ENCODE measurements at regions not wholly inside any gene's neighbourhood (a gene's known extent, or its start where the extent isn't known, plus 50 kb on each side); places are given as distances from the start of the nearest gene placed in this dataset.
A peak's percentile ranks its signal among the peaks of the same experiment; 100 is the strongest.

DNA sequence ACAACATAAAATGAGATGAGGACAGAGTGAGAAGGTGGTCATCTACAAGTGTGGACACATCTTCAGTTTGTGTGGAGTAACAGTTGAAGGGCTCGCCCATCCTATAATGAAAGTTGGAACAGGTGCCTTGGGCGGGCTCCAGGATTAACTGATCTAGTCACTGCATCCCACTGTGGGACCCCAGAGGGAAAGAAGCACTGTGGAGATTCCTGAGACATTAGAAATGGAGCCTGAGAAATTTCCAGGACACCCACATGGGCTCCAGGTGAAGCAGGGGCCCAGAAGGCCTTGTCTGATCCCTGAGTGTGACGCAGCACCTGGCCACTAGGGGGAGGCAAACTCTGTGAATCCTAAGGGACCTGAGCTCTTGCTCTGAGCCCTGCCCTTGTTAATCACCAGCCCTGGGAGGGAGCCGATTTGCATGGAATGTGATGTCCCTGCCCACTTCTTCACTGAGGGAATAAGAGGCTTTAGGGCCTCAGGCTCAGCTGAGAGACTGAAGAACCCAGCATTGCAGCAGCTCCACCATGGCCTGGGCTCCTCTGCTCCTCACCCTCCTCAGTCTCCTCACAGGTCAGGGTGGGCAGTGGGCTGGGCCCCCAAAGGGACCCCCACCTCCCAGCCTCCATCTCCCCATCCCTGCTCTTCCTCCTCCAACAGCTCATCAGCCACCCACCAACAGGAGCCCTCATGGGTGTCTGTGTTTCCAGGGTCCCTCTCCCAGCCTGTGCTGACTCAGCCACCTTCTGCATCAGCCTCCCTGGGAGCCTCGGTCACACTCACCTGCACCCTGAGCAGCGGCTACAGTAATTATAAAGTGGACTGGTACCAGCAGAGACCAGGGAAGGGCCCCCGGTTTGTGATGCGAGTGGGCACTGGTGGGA lies 98.4 kb downstream of the VPREB1 start:
- in situ Hi-C loops (cut with MboI), result loop anchor here (5.0 kb wide), 1 partner anchor 126 kb away; no protein-coding TSS in a partner anchor
- H3K27ac ChIP-seq (ENCODE audit: extremely low read depth, low read depth, low read length), result no peak overlapping the region
- no peaks in the 10 kb centered on the region for H3K9me3 ChIP-seq (replicated peaks; ENCODE audit: control insufficient read depth, insufficient read depth, low read depth, low read length)
- FAIRE-seq (peak; percentile 92), DNase-seq (ENCODE audit: extremely low read depth in 1 of 4, low spot score in 3 of 4) (peak; percentile 95 to 99 (median 98)), ATAC-seq (peak; percentile 98)
- CTCF ChIA-PET (ENCODE audit: low intra/inter-chr PET ratio), result interaction anchor here (0.5 to 4.1 kb wide), 13 partner anchors 14 to 380 kb away, joined by 3 to 23 read pairs (median 3); no protein-coding TSS in a partner anchor
- no peaks in the 10 kb centered on the region for H3K36me3 ChIP-seq (ENCODE audit: control insufficient read depth, insufficient read depth, low read length)
- intact Hi-C loops (cut with micrococcal nuclease), result loop anchor here (5.0 kb wide), 2 partner anchors 136 to 281 kb away; no protein-coding TSS in a partner anchor
- H3K27me3 ChIP-seq (ENCODE audit: control insufficient read depth in 2 of 2, insufficient read depth in 2 of 2, low read length in 2 of 2), result peaks cover 11 to 33% of the 10 kb centered on the region in 2 experiments; a peak in 3 of 5 replicates
- no peaks in the 10 kb centered on the region for H3K79me2 ChIP-seq (ENCODE audit: control insufficient read depth, insufficient read depth, low read length)
- no peak overlapping the region for H3K4me3 ChIP-seq
- 9% methylated on average over 8 of the region's 8 CpGs for WGBS (ENCODE audit: insufficient coverage, low coverage, missing lambda C conversion rate)
- peaks cover 28% of the 10 kb centered on the region for H4K20me1 ChIP-seq (replicated peaks; ENCODE audit: control insufficient read depth, insufficient read depth, low read length)
- H3K9me1 ChIP-seq (ENCODE audit: control insufficient read depth, insufficient read depth, low read length), result no peaks in the 10 kb centered on the region
- no peak overlapping the region for H3K4me2 ChIP-seq (ENCODE audit: insufficient read depth, low read length)
- no peak overlapping the region for H2AFZ ChIP-seq (ENCODE audit: low read depth, low read length)
- no peaks in the 10 kb centered on the region for H3K4me1 ChIP-seq (replicated peaks in 1 of 2; ENCODE audit: control insufficient read depth in 2 of 2, insufficient read depth in 2 of 2, low read length in 2 of 2)
- POLR2A ChIA-PET, result interaction anchor here (0.6 to 2.8 kb wide), 17 partner anchors 8 to 595 kb away, joined by 3 to 11 read pairs (median 4); no protein-coding TSS in a partner anchor
- H3K9ac ChIP-seq (ENCODE audit: insufficient read depth in 1 of 2, low read depth in 2 of 2, low read length in 2 of 2), result 0 out of 4 replicates have a peak overlapping the region, but pooled peaks of 1 of the 2 experiments have one; percentile 2
- no TSS peak for BruUV-seq (replicated peaks)
- peak; percentile 91; the same call in 1 of the 2 replicates for TF ChIP-seq ERF (CRISPR knock-in tag; IDR thresholded peaks at IDR 0.05)
- no peak for TF ChIP-seq MIER1 (IDR thresholded peaks at IDR 0.05; ENCODE audit: low read depth)
- TF ChIP-seq, protein P1, sequence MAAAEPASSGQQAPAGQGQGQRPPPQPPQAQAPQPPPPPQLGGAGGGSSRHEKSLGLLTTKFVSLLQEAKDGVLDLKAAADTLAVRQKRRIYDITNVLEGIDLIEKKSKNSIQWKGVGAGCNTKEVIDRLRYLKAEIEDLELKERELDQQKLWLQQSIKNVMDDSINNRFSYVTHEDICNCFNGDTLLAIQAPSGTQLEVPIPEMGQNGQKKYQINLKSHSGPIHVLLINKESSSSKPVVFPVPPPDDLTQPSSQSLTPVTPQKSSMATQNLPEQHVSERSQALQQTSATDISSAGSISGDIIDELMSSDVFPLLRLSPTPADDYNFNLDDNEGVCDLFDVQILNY (CRISPR knock-in tag; IDR thresholded peaks at IDR 0.05), result no peak
- peak; percentile 51; the same call in 1 of the 2 replicates for TF ChIP-seq ZNF778 (CRISPR knock-in tag; IDR thresholded peaks at IDR 0.05)
- TF ChIP-seq E2F3 (CRISPR knock-in tag; IDR thresholded peaks at IDR 0.05), result peak; percentile 82
- TF ChIP-seq SMARCC2 (IDR thresholded peaks at IDR 0.05; ENCODE audit: low read depth), result no peak
- TF ChIP-seq, protein P2, sequence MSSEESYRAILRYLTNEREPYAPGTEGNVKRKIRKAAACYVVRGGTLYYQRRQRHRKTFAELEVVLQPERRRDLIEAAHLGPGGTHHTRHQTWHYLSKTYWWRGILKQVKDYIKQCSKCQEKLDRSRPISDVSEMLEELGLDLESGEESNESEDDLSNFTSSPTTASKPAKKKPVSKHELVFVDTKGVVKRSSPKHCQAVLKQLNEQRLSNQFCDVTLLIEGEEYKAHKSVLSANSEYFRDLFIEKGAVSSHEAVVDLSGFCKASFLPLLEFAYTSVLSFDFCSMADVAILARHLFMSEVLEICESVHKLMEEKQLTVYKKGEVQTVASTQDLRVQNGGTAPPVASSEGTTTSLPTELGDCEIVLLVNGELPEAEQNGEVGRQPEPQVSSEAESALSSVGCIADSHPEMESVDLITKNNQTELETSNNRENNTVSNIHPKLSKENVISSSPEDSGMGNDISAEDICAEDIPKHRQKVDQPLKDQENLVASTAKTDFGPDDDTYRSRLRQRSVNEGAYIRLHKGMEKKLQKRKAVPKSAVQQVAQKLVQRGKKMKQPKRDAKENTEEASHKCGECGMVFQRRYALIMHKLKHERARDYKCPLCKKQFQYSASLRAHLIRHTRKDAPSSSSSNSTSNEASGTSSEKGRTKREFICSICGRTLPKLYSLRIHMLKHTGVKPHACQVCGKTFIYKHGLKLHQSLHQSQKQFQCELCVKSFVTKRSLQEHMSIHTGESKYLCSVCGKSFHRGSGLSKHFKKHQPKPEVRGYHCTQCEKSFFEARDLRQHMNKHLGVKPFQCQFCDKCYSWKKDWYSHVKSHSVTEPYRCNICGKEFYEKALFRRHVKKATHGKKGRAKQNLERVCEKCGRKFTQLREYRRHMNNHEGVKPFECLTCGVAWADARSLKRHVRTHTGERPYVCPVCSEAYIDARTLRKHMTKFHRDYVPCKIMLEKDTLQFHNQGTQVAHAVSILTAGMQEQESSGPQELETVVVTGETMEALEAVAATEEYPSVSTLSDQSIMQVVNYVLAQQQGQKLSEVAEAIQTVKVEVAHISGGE (CRISPR knock-in tag; IDR thresholded peaks at IDR 0.05), result peak in 1 of 3 experiments; percentile 55; a peak in 1 of 6 replicates
- peak; percentile 77; the same call in 1 of the 2 replicates for TF ChIP-seq DMBX1 (CRISPR knock-in tag; IDR thresholded peaks at IDR 0.05; ENCODE audit: borderline replicate concordance)
- TF ChIP-seq MAFK (IDR thresholded peaks at IDR 0.05; ENCODE audit: low read length), result peak; percentile 51
- TF ChIP-seq HLTF (IDR thresholded peaks at IDR 0.05), result no peak
